IMR-90 (cell line): ENCODE measurements at regions not wholly inside any gene's neighbourhood (a gene's known extent, or its start where the extent isn't known, plus 50 kb on each side); places are given as distances from the start of the nearest gene placed in this dataset.

ENCODE experiments used
- BHLHE40 ChIP-seq: fragments of 150-350 bp; IDR thresholded peaks from 2 replicates; pipeline ENCODE4 v1.6.1; 2016; ENCODE audit warnings: mild to moderate bottlenecking, low read depth, low read length
- CEBPB ChIP-seq: IDR thresholded peaks from 2 replicates; pipeline ENCODE4 v1.6.1; 2012; ENCODE audit warnings: low read depth, low read length, improper control_type of control experiment
- CHD1 ChIP-seq: IDR thresholded peaks from 2 replicates; pipeline ENCODE4 v1.6.1; 2012; ENCODE audit warnings: low read depth, low read length, improper control_type of control experiment
- CTCF ChIP-seq: conservative IDR thresholded peaks from 2 replicates; pipeline ENCODE4 v1.5.1; 2012; ENCODE audit warnings: mild to moderate bottlenecking, low read depth, low read length, improper control_type of control experiment
- ELK1 ChIP-seq: fragments of 150-350 bp; IDR thresholded peaks from 2 replicates; pipeline ENCODE4 v1.6.1; 2016; ENCODE audit warnings: low read depth, mild to moderate bottlenecking, low read length, moderate library complexity, borderline replicate concordance
- MAFK ChIP-seq: IDR thresholded peaks from 2 replicates; pipeline ENCODE4 v1.6.1; 2012; ENCODE audit warnings: low read depth, low read length, improper control_type of control experiment
- MAZ ChIP-seq: IDR thresholded peaks from 2 replicates; pipeline ENCODE4 v1.6.1; 2012; ENCODE audit warnings: low read depth, mild to moderate bottlenecking, low read length, improper control_type of control experiment, moderate library complexity, borderline replicate concordance
- POLR2A ChIP-seq: IDR thresholded peaks from 2 replicates; pipeline ENCODE4 v1.6.1; 2012; ENCODE audit warnings: mild to moderate bottlenecking, low read depth, low read length
- RAD21 ChIP-seq: IDR thresholded peaks from 2 replicates; pipeline ENCODE4 v1.6.1; 2012; ENCODE audit warnings: low read length, improper control_type of control experiment
- RFX5 ChIP-seq: IDR thresholded peaks from 2 replicates; pipeline ENCODE4 v1.8.0; 2012; ENCODE audit warnings: low read depth, mild to moderate bottlenecking, low read length, moderate library complexity
- SMC3 ChIP-seq: fragments of 150-350 bp; IDR thresholded peaks from 2 replicates; pipeline ENCODE4 v1.6.1; 2016; ENCODE audit warnings: low read depth, mild to moderate bottlenecking, antibody characterized with exemption, low read length, moderate library complexity
- USF2 ChIP-seq: fragments of 150-350 bp; IDR thresholded peaks from 2 replicates; pipeline ENCODE4 v1.6.1; 2017; ENCODE audit warnings: mild to moderate bottlenecking, antibody characterized with exemption, low read length, low read depth

GRCh38 chr18:40531051-40531450, 1424.0 kb upstream of the PIK3C3 start:
- TF ChIP-seq CTCF (no peak), USF2 (no peak), ELK1 (no peak), CEBPB (no peak), CHD1 (no peak), BHLHE40 (no peak), MAFK (no peak), POLR2A (no peak), RAD21 (no peak), RFX5 (no peak), MAZ (no peak), SMC3 (no peak)
